ENCODE measurements at regions not wholly inside any gene's neighbourhood (a gene's known extent, or its start where the extent isn't known, plus 50 kb on each side); places are given as distances from the start of the nearest gene placed in this dataset.

GRCh38 chr9:71353720-71354119, 232.3 kb upstream of the TRPM3 start:
- H3K27me3 ChIP-seq = no peaks in the 10 kb centered on the region
- no peaks in the 10 kb centered on the region for H3K36me3 ChIP-seq
- no peak overlapping the region for H3K27ac ChIP-seq
- H3K9me3 ChIP-seq = no peaks in the 10 kb centered on the region
- H3K4me3 ChIP-seq = no peak overlapping the region
- no peaks in the 10 kb centered on the region for H3K4me1 ChIP-seq
- no peak overlapping the region for H3K4me2 ChIP-seq
- no peak for TF ChIP-seq Cebpa-rat (IDR thresholded peaks at IDR 0.05)
- no peak overlapping the region for H3K9ac ChIP-seq
- no peaks in the 10 kb centered on the region for H4K20me1 ChIP-seq

DNA sequence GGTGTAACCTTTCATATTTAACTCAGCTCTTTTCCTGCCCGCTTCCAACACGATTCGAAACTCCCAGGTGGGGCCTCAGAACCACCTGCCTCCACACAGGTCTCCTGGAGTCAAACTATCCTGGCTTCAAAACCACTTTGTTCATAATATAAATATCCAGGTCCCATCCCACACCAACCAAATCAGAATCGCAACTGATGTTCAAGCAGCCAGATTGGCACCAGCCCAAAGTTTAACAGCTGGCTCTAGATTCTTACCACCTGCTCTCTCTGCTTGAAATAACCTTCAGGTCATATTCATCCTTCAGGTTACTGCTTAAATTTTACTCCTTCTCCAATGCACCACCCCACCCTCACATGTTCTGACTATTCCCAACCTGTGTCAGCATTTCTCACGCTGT, 231.4 kb upstream of the TRPM3 start:
- H3K27me3 ChIP-seq = no peaks in the 10 kb centered on the region
- H3K4me2 ChIP-seq = no peak overlapping the region
- H3K9ac ChIP-seq = no peak overlapping the region
- H3K4me3 ChIP-seq = no peak overlapping the region
- no peak for TF ChIP-seq Cebpa-rat (IDR thresholded peaks at IDR 0.05)
- no peaks in the 10 kb centered on the region for H3K36me3 ChIP-seq
- H3K27ac ChIP-seq = no peak overlapping the region
- H3K4me1 ChIP-seq = no peaks in the 10 kb centered on the region
- no peaks in the 10 kb centered on the region for H3K9me3 ChIP-seq
- H4K20me1 ChIP-seq = no peaks in the 10 kb centered on the region

- no peak overlapping the region for H3K27ac ChIP-seq
- no peak overlapping the region for H3K4me3 ChIP-seq
- no peak overlapping the region for H3K9ac ChIP-seq
- no peaks in the 10 kb centered on the region for H3K27me3 ChIP-seq
- no peaks in the 10 kb centered on the region for H3K36me3 ChIP-seq
- H3K4me2 ChIP-seq = no peak overlapping the region
- TF ChIP-seq Cebpa-rat (IDR thresholded peaks at IDR 0.05) = no peak
- no peaks in the 10 kb centered on the region for H3K9me3 ChIP-seq
- H3K4me1 ChIP-seq = no peaks in the 10 kb centered on the region
- H4K20me1 ChIP-seq = no peaks in the 10 kb centered on the region
These were observed 227.8 kb upstream of the TRPM3 start for GRCh38 chr9:71349218-71349617.

- Histone ChIP-seq H3K4me3 (no peak overlapping the region), H3K27me3 (no peaks in the 10 kb centered on the region), H4K20me1 (no peaks in the 10 kb centered on the region), H3K9me3 (no peaks in the 10 kb centered on the region), H3K4me2 (no peak overlapping the region), H3K9ac (no peak overlapping the region), H3K4me1 (no peaks in the 10 kb centered on the region), H3K36me3 (no peaks in the 10 kb centered on the region), H3K27ac (no peak overlapping the region)
- no peak for TF ChIP-seq Cebpa-rat (IDR thresholded peaks at IDR 0.05)
These were observed 211.9 kb upstream of the TRPM3 start for GRCh38 chr9:71333321-71333720.

DNA sequence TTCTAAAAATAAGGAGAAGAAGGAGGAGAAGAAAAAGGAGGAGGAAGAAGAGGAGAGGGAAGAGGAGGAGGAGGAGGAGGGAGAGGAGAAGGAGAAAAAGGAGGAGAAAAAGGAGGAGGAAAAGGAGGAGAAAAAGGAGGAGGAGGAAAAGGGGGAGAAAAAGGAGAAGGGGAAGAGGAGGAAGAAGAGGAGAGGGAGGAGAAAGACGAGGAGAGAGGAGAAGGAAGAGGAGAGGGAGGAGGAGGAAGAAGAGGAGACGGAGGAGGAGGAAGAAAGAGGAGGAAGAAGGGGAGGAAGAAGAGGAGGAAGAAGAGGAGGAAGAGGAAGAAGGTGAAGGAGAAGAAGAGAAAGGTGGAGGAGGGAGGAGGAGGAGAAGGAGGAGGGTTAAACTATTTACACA, 210.2 kb upstream of the TRPM3 start:
- H3K27me3 ChIP-seq = no peaks in the 10 kb centered on the region
- H3K27ac ChIP-seq = no peak overlapping the region
- H3K4me3 ChIP-seq = no peak overlapping the region
- no peak for TF ChIP-seq Cebpa-rat (IDR thresholded peaks at IDR 0.05)
- no peaks in the 10 kb centered on the region for H3K9me3 ChIP-seq
- H3K9ac ChIP-seq = no peak overlapping the region
- H4K20me1 ChIP-seq = no peaks in the 10 kb centered on the region
- H3K36me3 ChIP-seq = no peaks in the 10 kb centered on the region
- no peak overlapping the region for H3K4me2 ChIP-seq
- no peaks in the 10 kb centered on the region for H3K4me1 ChIP-seq

DNA sequence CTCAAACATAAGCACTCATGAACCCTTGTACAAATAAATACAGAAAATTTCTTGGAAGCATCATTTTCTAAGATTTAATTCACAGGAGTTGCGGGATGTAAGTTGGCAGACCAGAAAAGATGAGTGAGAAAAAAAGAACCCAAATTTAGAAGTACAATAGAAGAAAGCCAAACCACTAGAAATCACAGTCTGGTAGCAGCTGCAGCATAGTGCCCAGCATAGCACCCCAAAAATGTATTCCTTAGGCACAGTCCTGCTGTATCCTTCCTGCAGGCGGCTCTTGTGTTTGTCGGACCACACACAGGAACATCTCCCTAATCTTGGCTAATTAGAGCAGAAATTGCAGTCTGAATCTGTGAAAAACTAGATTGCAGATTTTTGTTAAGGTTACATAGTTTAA, 208.5 kb upstream of the TRPM3 start:
- Histone ChIP-seq H3K4me2 (no peak overlapping the region), H3K9ac (no peak overlapping the region), H3K27ac (no peak overlapping the region), H3K27me3 (no peaks in the 10 kb centered on the region), H4K20me1 (no peaks in the 10 kb centered on the region), H3K4me1 (no peaks in the 10 kb centered on the region), H3K9me3 (no peaks in the 10 kb centered on the region), H3K4me3 (no peak overlapping the region), H3K36me3 (no peaks in the 10 kb centered on the region)
- TF ChIP-seq Cebpa-rat (IDR thresholded peaks at IDR 0.05) = no peak

- Histone ChIP-seq H3K4me3 (no peak overlapping the region), H3K36me3 (no peaks in the 10 kb centered on the region), H3K9me3 (no peaks in the 10 kb centered on the region), H3K27me3 (no peaks in the 10 kb centered on the region), H3K4me2 (no peak overlapping the region), H4K20me1 (no peaks in the 10 kb centered on the region), H3K4me1 (no peaks in the 10 kb centered on the region), H3K27ac (no peak overlapping the region), H3K9ac (no peak overlapping the region)
- TF ChIP-seq Cebpa-rat (IDR thresholded peaks at IDR 0.05) = no peak
These were observed 204.9 kb upstream of the TRPM3 start for GRCh38 chr9:71326360-71326759.

- Histone ChIP-seq H4K20me1 (no peaks in the 10 kb centered on the region), H3K27me3 (no peaks in the 10 kb centered on the region), H3K4me3 (no peak overlapping the region), H3K4me2 (no peak overlapping the region), H3K4me1 (no peaks in the 10 kb centered on the region), H3K36me3 (no peaks in the 10 kb centered on the region), H3K9ac (no peak overlapping the region), H3K27ac (no peak overlapping the region), H3K9me3 (no peaks in the 10 kb centered on the region)
- no peak for TF ChIP-seq Cebpa-rat (IDR thresholded peaks at IDR 0.05)
These were observed 201.9 kb upstream of the TRPM3 start for GRCh38 chr9:71323357-71323756.

DNA sequence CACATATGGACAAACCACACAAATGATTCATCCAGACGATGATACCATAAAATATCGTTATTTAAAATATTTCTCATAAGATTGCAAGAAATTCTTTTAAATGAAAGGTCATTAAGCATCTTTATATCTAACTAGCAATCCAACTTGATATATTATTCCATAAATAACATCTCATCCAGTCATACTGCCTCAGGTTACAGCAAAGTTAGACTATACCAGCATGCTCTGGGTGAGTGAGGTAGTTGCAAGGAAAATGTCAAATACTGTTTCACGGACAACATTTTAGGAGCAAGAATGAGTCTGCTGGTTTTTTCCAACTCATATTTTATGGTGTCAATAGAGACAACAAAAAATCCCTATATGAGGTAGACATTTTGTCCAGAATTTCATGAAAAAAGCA, 200.9 kb upstream of the TRPM3 start:
- TF ChIP-seq Cebpa-rat (IDR thresholded peaks at IDR 0.05) = no peak
- no peaks in the 10 kb centered on the region for H3K36me3 ChIP-seq
- no peak overlapping the region for H3K27ac ChIP-seq
- no peaks in the 10 kb centered on the region for H3K27me3 ChIP-seq
- no peak overlapping the region for H3K4me2 ChIP-seq
- H4K20me1 ChIP-seq = no peaks in the 10 kb centered on the region
- no peak overlapping the region for H3K9ac ChIP-seq
- H3K4me3 ChIP-seq = no peak overlapping the region
- H3K9me3 ChIP-seq = no peaks in the 10 kb centered on the region
- no peaks in the 10 kb centered on the region for H3K4me1 ChIP-seq

DNA sequence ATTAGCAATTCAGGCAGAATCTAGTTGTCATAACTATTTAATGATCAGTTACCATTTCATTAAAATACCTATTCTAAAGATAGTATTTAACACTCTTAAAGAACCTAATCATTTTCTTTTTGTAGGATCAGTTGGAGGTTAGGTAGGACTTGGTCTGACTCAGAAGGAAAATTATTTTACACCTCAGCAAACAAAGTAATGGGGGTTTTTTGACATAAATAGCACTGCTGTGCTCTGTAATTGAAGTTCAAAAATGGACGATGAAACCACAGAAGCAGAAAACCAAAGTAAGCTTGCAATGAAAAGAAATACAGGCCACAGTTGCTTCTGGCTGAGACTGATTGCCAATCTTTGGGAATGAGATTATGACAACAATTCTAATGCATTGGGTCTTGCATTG, 187.0 kb upstream of the TRPM3 start:
- H3K4me1 ChIP-seq = 0 out of 2 replicates have a peak, but pooled peaks cover 6% of the 10 kb centered on the region
- no peaks in the 10 kb centered on the region for H3K27me3 ChIP-seq
- H3K9me3 ChIP-seq = no peaks in the 10 kb centered on the region
- no peak overlapping the region for H3K4me2 ChIP-seq
- no peak overlapping the region for H3K9ac ChIP-seq
- TF ChIP-seq Cebpa-rat (IDR thresholded peaks at IDR 0.05) = no peak
- H3K36me3 ChIP-seq = no peaks in the 10 kb centered on the region
- H3K27ac ChIP-seq = no peak overlapping the region
- H3K4me3 ChIP-seq = no peak overlapping the region
- H4K20me1 ChIP-seq = no peaks in the 10 kb centered on the region

GRCh38 chr9:71306134-71306533, 184.7 kb upstream of the TRPM3 start:
- TF ChIP-seq Cebpa-rat (IDR thresholded peaks at IDR 0.05) = no peak
- no peak overlapping the region for H3K9ac ChIP-seq
- H3K36me3 ChIP-seq = no peaks in the 10 kb centered on the region
- H4K20me1 ChIP-seq = no peaks in the 10 kb centered on the region
- no peaks in the 10 kb centered on the region for H3K27me3 ChIP-seq
- no peak overlapping the region for H3K4me3 ChIP-seq
- no peak overlapping the region for H3K4me2 ChIP-seq
- H3K9me3 ChIP-seq = no peaks in the 10 kb centered on the region
- peaks cover 12% of the 10 kb centered on the region for H3K4me1 ChIP-seq
- H3K27ac ChIP-seq = no peak overlapping the region
